Astrocyte of the cerebellum (primary cell): ENCODE measurements at regions not wholly inside any gene's neighbourhood (a gene's known extent, or its start where the extent isn't known, plus 50 kb on each side); places are given as distances from the start of the nearest gene placed in this dataset.

ENCODE experiments used
- DNase-seq: peaks from one replicate; pipeline ENCODE4 v3.0.0-alpha.2; 2011; ENCODE audit warnings: low read depth
- H3K4me3 ChIP-seq: 2 replicates; pipeline ENCODE4 v1.5.1; 2011; ENCODE audit warnings: mild to moderate bottlenecking, low read depth, low read length, moderate library complexity
- in situ Hi-C: cut with HindIII; loops from 2 replicates; pipeline ENCODE4 v1.10.0; 2017; ENCODE audit warnings: low sequenced_read_pairs
- TF ChIP-seq, protein P1 (sequence below): IDR thresholded peaks from 2 replicates; pipeline ENCODE4 v1.5.1; 2012; ENCODE audit warnings: low read length, low read depth, moderate library complexity, mild to moderate bottlenecking; ENCODE audit errors: missing control alignments

DNA sequence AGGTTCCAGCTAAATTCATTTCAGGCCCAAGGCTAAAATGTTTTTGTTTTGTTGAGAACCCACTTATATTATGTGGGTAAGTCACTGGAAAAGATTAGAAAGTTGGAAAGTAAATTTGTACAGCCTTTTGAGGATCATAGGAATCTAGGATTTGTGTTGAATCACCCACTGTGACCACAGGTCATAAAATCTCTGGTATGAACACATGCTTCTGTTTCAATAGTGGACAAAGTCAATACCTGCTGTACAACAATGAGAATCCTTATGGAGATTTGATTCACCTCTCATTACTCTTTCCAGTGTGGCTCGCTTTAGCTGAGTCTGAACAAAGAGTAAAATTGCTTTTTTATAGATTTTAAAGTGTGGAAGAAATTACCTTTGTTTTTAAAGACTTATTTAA is 369.5 kb downstream of the TMEM167A start:
- TF ChIP-seq, protein P1, sequence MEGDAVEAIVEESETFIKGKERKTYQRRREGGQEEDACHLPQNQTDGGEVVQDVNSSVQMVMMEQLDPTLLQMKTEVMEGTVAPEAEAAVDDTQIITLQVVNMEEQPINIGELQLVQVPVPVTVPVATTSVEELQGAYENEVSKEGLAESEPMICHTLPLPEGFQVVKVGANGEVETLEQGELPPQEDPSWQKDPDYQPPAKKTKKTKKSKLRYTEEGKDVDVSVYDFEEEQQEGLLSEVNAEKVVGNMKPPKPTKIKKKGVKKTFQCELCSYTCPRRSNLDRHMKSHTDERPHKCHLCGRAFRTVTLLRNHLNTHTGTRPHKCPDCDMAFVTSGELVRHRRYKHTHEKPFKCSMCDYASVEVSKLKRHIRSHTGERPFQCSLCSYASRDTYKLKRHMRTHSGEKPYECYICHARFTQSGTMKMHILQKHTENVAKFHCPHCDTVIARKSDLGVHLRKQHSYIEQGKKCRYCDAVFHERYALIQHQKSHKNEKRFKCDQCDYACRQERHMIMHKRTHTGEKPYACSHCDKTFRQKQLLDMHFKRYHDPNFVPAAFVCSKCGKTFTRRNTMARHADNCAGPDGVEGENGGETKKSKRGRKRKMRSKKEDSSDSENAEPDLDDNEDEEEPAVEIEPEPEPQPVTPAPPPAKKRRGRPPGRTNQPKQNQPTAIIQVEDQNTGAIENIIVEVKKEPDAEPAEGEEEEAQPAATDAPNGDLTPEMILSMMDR = no peak
- no peak overlapping the region for H3K4me3 ChIP-seq
- in situ Hi-C loops = no loop called here
- peak; percentile 2 for DNase-seq

DNA sequence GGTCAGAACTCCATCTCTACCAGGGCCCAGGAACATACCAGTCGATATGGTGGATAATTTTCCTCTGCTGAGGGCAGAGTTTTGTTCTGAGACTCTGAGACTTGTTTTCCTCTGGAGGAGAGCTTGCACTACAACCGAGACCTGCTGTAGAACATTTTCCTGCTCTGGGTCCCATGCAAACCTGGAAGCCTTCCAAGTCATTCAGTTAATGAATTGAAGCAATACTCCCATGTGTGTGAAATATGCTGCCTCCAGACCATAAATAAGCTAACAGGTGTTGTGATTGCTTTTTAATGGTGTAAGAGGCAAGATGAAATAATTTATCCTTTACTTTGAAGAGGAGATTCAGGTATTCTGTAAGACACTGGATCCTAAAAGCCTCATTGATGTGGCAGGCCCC is 372.8 kb downstream of the TMEM167A start:
- no peak overlapping the region for H3K4me3 ChIP-seq
- in situ Hi-C loops = no loop called here
- DNase-seq = no peak

DNA sequence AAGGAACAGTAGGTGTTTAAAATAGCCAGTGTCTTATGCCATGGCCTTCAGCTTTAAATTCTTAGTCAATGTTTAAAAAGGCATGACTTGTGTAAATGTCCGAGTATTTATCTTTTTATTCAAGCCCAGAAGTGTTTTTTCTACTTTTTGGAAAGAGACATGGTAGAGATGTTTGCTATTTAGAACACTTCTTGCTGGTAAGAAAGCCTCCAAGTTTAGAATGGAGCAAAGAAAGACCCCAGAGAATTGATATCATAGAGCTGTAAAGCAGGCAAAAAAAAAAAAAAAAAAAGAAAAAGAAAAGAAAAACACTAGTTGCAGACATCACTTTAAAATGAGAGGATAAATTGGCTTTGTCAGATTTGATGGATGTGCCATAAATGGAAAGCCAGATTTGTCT is 375.1 kb downstream of the TMEM167A start:
- no peak for DNase-seq
- no peak overlapping the region for H3K4me3 ChIP-seq
- in situ Hi-C loops = no loop called here
- TF ChIP-seq, protein P1 = no peak

More for the DNA sequence above, 372.8 kb downstream of the TMEM167A start:
- TF ChIP-seq, protein P1 = no peak

DNA sequence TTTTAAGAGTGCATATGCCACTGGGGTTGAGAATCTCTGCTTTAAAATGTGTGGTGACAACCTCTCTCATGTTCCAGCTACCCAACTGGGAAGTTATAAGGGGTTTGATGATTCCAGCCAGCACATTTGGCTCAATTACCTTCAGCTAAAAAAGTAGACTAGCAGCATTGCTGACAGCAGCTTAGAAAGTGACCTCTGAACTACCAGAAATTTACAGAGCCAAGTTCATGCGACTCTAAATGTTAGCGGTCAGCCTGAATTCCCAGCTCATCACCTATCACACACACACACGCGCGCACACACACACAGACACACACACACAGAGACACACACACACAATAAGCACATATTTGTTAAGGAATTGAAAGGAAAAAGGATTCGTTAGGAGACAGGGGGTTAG is 377.5 kb downstream of the TMEM167A start:
- TF ChIP-seq, protein P1 = no peak
- no peak for DNase-seq
- in situ Hi-C loops = no loop called here
- no peak overlapping the region for H3K4me3 ChIP-seq

DNA sequence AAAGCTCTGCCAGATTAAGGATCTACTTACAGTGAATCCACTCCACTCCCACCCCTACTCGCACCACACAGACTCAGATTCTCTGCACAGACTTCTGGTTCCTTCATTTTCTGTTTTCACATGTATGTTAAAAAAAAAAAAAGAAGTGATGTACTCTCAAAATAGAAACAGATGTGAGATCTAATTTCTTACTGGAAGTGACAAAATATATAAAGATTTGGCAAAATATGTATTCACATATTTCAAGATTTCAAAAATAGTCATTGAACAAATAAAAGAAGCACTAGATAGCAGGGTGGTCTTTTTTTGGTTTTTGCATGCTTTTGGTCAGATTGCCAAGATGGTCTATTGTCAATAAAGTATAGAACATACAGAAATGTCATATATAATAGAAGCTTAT is 379.2 kb downstream of the TMEM167A start:
- TF ChIP-seq, protein P1 = no peak
- in situ Hi-C loops = no loop called here
- no peak overlapping the region for H3K4me3 ChIP-seq
- no peak for DNase-seq

DNA sequence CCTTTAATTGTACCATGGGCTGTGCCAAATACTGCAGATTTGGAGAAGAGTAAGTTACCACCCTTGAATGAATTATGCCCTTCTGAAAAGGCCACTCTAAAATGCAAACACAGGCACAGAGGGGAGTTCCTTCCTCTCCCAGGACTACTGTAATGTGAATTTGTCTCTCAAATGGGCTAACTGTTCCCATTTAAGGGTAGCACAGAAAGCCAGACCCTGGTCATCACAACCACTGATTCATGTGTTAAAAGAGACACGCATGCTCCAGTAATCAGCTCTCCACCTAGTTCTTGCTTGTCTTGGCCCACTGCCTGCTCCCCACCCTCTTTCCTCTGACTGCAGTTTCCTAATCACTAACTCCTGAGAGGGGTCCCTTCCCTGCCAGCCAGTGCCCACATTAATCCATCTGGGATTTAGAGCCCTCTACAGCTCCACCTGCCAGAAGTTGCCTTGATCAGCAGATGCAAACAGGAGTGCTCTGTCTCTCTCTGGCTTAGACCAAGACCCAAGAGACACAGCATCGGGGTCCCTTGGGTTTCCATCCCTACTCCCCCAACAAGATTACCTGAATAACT is 382.4 kb downstream of the TMEM167A start:
- no peak for DNase-seq
- in situ Hi-C loops = no loop called here
- H3K4me3 ChIP-seq = no peak overlapping the region
- TF ChIP-seq, protein P1 = no peak
